D341Med (cell line): ENCODE measurements at regions not wholly inside any gene's neighbourhood (a gene's known extent, or its start where the extent isn't known, plus 50 kb on each side); places are given as distances from the start of the nearest gene placed in this dataset.
A peak's percentile ranks its signal among the peaks of the same experiment; 100 is the strongest.

Source experiments
- DNase-seq: peaks from one replicate; pipeline ENCODE4 v3.0.0; 2012; ENCODE audit warnings: low spot score

GRCh38 chr4:45099471-45099870 lies 373.1 kb upstream of the GNPDA2 start:
- DNase-seq, result no peak

GRCh38 chr4:45094684-45095083 lies 368.3 kb upstream of the GNPDA2 start:
- DNase-seq, result no peak

GRCh38 chr4:45082101-45082500 lies 355.7 kb upstream of the GNPDA2 start:
- no peak for DNase-seq

- DNase-seq, result no peak
Measured at GRCh38 chr4:45079616-45080015, 353.3 kb upstream of the GNPDA2 start.

GRCh38 chr4:45078201-45078600 lies 351.8 kb upstream of the GNPDA2 start:
- no peak for DNase-seq

GRCh38 chr4:45072981-45073380 lies 346.6 kb upstream of the GNPDA2 start:
- DNase-seq, result no peak

- DNase-seq, result no peak
Measured at GRCh38 chr4:45064741-45065140, 338.4 kb upstream of the GNPDA2 start.

GRCh38 chr4:45063696-45064095 lies 337.3 kb upstream of the GNPDA2 start:
- peak; percentile 17 for DNase-seq

- DNase-seq, result peak; percentile 11
Measured at GRCh38 chr4:45062935-45063545, 336.7 kb upstream of the GNPDA2 start.

GRCh38 chr4:45043911-45044310 lies 317.6 kb upstream of the GNPDA2 start:
- DNase-seq, result no peak

- no peak for DNase-seq
Measured at GRCh38 chr4:45036677-45037076, 310.3 kb upstream of the GNPDA2 start.

GRCh38 chr4:45033676-45034419 lies 307.5 kb upstream of the GNPDA2 start:
- no peak for DNase-seq

- no peak for DNase-seq
Measured at GRCh38 chr4:45030059-45030458, 303.7 kb upstream of the GNPDA2 start.

GRCh38 chr4:45007508-45007907 lies 281.2 kb upstream of the GNPDA2 start:
- no peak for DNase-seq

GRCh38 chr4:45006078-45006477 lies 279.7 kb upstream of the GNPDA2 start:
- DNase-seq, result no peak

- no peak for DNase-seq
Measured at GRCh38 chr4:45004847-45005565, 278.6 kb upstream of the GNPDA2 start.

- DNase-seq, result no peak
Measured at GRCh38 chr4:45004326-45004725, 278.0 kb upstream of the GNPDA2 start.

GRCh38 chr4:44996276-44996845 lies 270.0 kb upstream of the GNPDA2 start:
- no peak for DNase-seq

- no peak for DNase-seq
Measured at GRCh38 chr4:44988011-44988410, 261.7 kb upstream of the GNPDA2 start.

GRCh38 chr4:44985938-44986337 lies 259.6 kb upstream of the GNPDA2 start:
- DNase-seq, result no peak

GRCh38 chr4:44985152-44985551 lies 258.8 kb upstream of the GNPDA2 start:
- DNase-seq, result no peak

- no peak for DNase-seq
Measured at GRCh38 chr4:44984083-44984482, 257.7 kb upstream of the GNPDA2 start.

- DNase-seq, result no peak
Measured at GRCh38 chr4:44983083-44983482, 256.7 kb upstream of the GNPDA2 start.
